Endothelial cell (in vitro differentiated cells): ENCODE measurements at regions not wholly inside any gene's neighbourhood (a gene's known extent, or its start where the extent isn't known, plus 50 kb on each side); places are given as distances from the start of the nearest gene placed in this dataset.
"Not testable (repeated sequence)": the region's sequence is repeated elsewhere in the genome, so short reads cannot be mapped to it uniquely, and the experiment has no call there.

ENCODE experiments used
- DNase-seq: peaks from one replicate; pipeline ENCODE4 v3.0.0; 2021; ENCODE audit warnings: low spot score
- H3K27ac Mint-ChIP-seq: one replicate; pipeline ENCODE4 v1.8.0; 2021; ENCODE audit warnings: mixed read lengths, inconsistent platforms; ENCODE audit not compliant: unreplicated experiment
- H3K27me3 Mint-ChIP-seq: one replicate; pipeline ENCODE4 v1.8.0; 2021; ENCODE audit warnings: mild to moderate bottlenecking, moderate library complexity, mixed read lengths, inconsistent platforms; ENCODE audit not compliant: unreplicated experiment
- H3K36me3 Mint-ChIP-seq: one replicate; pipeline ENCODE4 v1.8.0; 2021; ENCODE audit warnings: mild to moderate bottlenecking, low read depth, mixed read lengths, inconsistent platforms; ENCODE audit not compliant: unreplicated experiment
- H3K4me1 Mint-ChIP-seq: one replicate; pipeline ENCODE4 v1.8.0; 2021; ENCODE audit warnings: mild to moderate bottlenecking, mixed read lengths, inconsistent platforms; ENCODE audit not compliant: unreplicated experiment
- H3K4me3 Mint-ChIP-seq: one replicate; pipeline ENCODE4 v1.8.0; 2021; ENCODE audit warnings: mild to moderate bottlenecking, mixed read lengths, inconsistent platforms; ENCODE audit not compliant: unreplicated experiment
- H3K9me3 Mint-ChIP-seq: one replicate; pipeline ENCODE4 v1.8.0; 2021; ENCODE audit warnings: mixed read lengths, inconsistent platforms; ENCODE audit not compliant: unreplicated experiment
- TF ChIP-seq, protein P1 (sequence below): fragments of 200-600 bp; sonication (generic); IDR thresholded peaks from one replicate; pipeline ENCODE4 v1.5.0; 2021; ENCODE audit warnings: antibody characterized with exemption; ENCODE audit not compliant: unreplicated experiment

DNA sequence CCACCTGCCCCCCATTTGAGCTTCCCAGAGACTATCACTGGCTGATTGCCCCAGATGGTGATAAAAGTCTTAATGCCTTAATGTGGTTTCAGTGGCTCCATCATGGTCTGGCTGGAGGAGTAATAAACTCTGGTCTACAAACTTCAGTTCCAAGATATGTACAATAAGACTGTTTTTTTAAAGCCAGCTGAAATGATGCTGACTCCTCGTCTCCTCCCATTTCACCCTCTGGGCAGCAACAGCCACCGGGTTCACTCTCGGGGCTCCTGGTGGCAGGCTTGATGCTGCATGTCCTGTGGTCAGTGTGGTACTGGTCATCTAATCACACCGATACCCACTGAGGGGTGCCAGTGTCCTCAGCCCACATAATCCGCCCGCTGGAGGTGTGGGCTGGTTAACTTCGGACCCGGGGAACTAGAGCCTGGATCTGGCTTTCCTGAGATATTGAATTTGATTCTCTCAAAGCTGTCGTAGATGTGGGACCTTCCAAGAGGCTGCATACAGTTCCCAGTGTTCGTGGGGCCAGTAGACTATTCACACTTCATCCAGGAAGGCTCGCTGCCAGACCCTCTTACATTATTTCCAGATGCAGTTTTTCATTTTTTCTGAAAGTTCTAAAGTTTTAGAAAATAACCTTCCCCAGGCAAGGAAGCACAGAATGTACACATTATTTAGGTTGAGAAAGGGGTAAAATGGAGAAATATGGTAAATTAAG is 95.3 kb downstream of the GALR1 start:
- H3K27ac Mint-ChIP-seq = no peak overlapping the region
- H3K9me3 Mint-ChIP-seq = no peaks in the 10 kb centered on the region
- no peak overlapping the region for H3K4me3 Mint-ChIP-seq
- H3K27me3 Mint-ChIP-seq = peaks cover 4% of the 10 kb centered on the region
- no peaks in the 10 kb centered on the region for H3K4me1 Mint-ChIP-seq
- TF ChIP-seq, protein P1, sequence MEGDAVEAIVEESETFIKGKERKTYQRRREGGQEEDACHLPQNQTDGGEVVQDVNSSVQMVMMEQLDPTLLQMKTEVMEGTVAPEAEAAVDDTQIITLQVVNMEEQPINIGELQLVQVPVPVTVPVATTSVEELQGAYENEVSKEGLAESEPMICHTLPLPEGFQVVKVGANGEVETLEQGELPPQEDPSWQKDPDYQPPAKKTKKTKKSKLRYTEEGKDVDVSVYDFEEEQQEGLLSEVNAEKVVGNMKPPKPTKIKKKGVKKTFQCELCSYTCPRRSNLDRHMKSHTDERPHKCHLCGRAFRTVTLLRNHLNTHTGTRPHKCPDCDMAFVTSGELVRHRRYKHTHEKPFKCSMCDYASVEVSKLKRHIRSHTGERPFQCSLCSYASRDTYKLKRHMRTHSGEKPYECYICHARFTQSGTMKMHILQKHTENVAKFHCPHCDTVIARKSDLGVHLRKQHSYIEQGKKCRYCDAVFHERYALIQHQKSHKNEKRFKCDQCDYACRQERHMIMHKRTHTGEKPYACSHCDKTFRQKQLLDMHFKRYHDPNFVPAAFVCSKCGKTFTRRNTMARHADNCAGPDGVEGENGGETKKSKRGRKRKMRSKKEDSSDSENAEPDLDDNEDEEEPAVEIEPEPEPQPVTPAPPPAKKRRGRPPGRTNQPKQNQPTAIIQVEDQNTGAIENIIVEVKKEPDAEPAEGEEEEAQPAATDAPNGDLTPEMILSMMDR = no peak
- DNase-seq = no peak
- H3K36me3 Mint-ChIP-seq = no peaks in the 10 kb centered on the region

- no peaks in the 10 kb centered on the region for H3K36me3 Mint-ChIP-seq
- no peak for DNase-seq
These were observed 96.7 kb downstream of the GALR1 start for GRCh38 chr18:77346208-77346810.

GRCh38 chr18:77353349-77353748 is 103.7 kb downstream of the GALR1 start:
- H3K4me1 Mint-ChIP-seq, H3K36me3 Mint-ChIP-seq, H3K9me3 Mint-ChIP-seq, H3K4me3 Mint-ChIP-seq, H3K27me3 Mint-ChIP-seq, H3K27ac Mint-ChIP-seq, DNase-seq: not testable (repeated sequence)

More at GRCh38 chr18:77346208-77346810, 96.7 kb downstream of the GALR1 start:
- no peak overlapping the region for H3K27ac Mint-ChIP-seq
- no peaks in the 10 kb centered on the region for H3K27me3 Mint-ChIP-seq
- TF ChIP-seq, protein P1 = no peak
- H3K4me3 Mint-ChIP-seq = no peak overlapping the region
- no peaks in the 10 kb centered on the region for H3K9me3 Mint-ChIP-seq
- no peaks in the 10 kb centered on the region for H3K4me1 Mint-ChIP-seq

DNA sequence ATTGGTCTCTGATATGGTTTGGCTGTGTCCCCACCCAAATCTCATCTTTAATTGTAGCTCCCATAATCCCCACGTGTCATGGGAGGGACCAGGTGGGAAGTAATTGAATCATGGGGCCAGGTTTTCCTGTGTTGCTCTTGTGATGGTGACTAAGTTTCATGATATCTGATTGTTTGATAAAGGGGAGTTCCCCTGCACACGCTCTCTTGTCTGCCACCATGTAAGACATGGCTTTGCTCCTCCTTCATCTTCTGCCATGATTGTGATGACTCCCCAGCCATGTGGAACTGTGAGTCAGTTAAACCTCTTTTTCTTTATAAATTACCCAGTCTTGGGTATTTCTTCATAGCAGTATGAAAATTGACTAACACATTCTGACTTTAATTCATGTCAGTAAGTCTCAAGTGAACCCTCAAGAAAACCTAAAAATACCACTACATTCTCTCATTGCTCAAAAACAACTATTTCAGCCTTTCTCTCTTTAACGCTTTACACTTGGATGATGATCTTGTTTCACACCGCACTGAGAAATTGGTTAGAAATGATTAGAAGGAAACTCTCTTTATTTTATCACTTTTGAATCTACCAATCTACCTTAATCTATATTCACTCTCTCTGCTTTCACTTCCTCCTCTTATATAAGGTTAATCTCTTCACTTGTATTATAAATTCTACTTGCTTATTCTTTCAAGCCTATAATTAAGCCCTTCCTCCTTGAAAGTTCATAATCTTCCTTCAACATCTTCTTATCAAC is 110.1 kb downstream of the GALR1 start:
- no peaks in the 10 kb centered on the region for H3K4me1 Mint-ChIP-seq
- H3K36me3 Mint-ChIP-seq = no peaks in the 10 kb centered on the region
- DNase-seq = no peak
- no peak overlapping the region for H3K27ac Mint-ChIP-seq
- H3K9me3 Mint-ChIP-seq = no peaks in the 10 kb centered on the region
- H3K27me3 Mint-ChIP-seq = no peaks in the 10 kb centered on the region
- TF ChIP-seq, protein P1 = no peak
- H3K4me3 Mint-ChIP-seq = no peak overlapping the region

DNA sequence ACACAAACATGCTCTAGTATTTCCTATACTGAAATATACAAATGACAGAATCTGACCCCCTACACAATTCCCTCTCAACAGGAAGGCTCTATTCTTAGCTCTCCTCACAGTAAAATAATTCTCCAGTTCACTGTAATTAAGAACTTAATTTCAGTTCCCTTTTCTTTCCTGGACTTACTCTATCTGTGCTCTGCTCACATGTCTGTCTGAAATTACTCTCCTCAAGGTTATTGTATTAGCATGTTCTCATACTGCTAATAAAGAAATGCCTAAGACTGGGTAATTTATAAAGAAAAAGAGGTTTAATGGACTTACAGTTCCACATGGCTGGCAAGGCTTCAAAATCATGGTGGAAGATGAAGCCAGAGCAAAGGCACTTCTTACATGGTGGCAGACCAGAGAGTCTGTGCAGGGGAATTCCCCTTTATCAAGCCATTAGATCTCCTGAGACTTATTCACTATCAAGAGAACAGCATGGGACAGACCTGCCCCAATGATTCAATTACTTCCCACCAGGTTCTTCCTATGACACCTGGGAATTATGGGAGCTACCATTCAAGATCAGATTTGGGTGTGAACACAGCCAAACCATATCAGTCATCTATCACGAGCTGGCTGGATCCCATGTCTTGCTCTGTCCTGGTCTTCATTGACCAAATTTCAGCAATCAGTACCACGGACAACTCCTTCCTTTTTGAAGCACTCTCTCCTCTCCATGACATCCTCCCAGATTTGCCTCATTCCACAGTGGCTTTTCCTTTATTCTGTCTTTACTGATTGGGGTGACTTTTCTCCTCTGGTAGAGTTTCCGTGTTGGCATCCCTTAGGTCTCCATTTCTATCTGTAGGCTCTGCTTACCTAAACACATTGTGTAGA is 110.9 kb downstream of the GALR1 start:
- Mint-ChIP-seq H3K36me3 (no peaks in the 10 kb centered on the region), H3K4me3 (no peak overlapping the region), H3K4me1 (no peaks in the 10 kb centered on the region), H3K27me3 (no peaks in the 10 kb centered on the region), H3K9me3 (no peaks in the 10 kb centered on the region), H3K27ac (no peak overlapping the region)
- TF ChIP-seq, protein P1 = no peak
- DNase-seq = no peak
